GM10248 (cell line): ENCODE measurements at regions not wholly inside any gene's neighbourhood (a gene's known extent, or its start where the extent isn't known, plus 50 kb on each side); places are given as distances from the start of the nearest gene placed in this dataset.

ENCODE experiments used
- CTCF ChIA-PET: fragments of 300-600 bp; sonication (Branson Sonifier 250); formaldehyde crosslinking; extraction: SDS; loops from one replicate; lab custom pipeline; 2021; ENCODE audit warnings: antibody characterized with exemption; lab: Yijun Ruan, JAX
- POLR2A ChIA-PET: fragments of 350-650 bp; sonication (Branson Sonifier 250); formaldehyde crosslinking; extraction: SDS; loops from one replicate; lab custom pipeline; 2020; ENCODE audit warnings: antibody characterized with exemption; lab: Yijun Ruan, JAX
- DNase-seq: peaks from one replicate; pipeline ENCODE4 v3.0.0; 2012; ENCODE audit errors: extremely low spot score
- CTCF ChIP-seq: IDR thresholded peaks from 2 replicates; pipeline ENCODE4 v1.5.1; 2012; ENCODE audit warnings: mild to moderate bottlenecking, low read depth; ENCODE audit errors: extremely low read depth, missing control alignments, control extremely low read depth

DNA sequence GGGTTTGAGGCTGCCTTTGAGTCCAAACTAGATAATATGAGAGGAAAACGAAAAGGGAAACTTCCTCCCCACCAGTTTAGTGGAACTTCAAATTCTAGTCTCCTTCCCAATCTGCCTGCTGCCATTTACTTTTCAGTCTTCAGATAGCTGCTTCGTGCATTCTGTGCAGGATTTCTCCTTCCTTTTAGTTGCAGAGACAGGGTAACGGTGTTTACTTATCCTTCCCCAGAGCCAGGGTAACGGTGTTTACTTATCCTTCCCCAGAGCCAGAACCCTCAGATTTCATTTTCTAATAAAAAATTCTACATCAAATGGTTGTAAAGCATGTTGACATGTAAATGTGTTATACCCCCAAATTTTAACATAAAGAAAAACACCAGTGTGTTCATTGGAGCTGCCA is 282.6 kb downstream of the VPS13C start:
- ChIA-PET POLR2A (no interaction called here), CTCF (no interaction called here)
- DNase-seq: no peak
- TF ChIP-seq CTCF: no peak

GRCh38 chr15:61769557-61769956 is 290.7 kb downstream of the VPS13C start:
- DNase-seq: no peak
- POLR2A ChIA-PET: no interaction called here
- CTCF ChIA-PET: interaction anchor here (1.0 to 1.3 kb wide), 2 partner anchors 65 to 66 kb away, joined by 3 read pairs; no protein-coding TSS in a partner anchor
- TF ChIP-seq CTCF: no peak

GRCh38 chr15:61768131-61768530 is 292.1 kb downstream of the VPS13C start:
- ChIA-PET POLR2A (no interaction called here), CTCF (interaction anchor here (0.8 kb wide), 1 partner anchor 36 kb away, joined by 3 read pairs; no protein-coding TSS in a partner anchor)
- TF ChIP-seq CTCF: no peak
- DNase-seq: no peak

DNA sequence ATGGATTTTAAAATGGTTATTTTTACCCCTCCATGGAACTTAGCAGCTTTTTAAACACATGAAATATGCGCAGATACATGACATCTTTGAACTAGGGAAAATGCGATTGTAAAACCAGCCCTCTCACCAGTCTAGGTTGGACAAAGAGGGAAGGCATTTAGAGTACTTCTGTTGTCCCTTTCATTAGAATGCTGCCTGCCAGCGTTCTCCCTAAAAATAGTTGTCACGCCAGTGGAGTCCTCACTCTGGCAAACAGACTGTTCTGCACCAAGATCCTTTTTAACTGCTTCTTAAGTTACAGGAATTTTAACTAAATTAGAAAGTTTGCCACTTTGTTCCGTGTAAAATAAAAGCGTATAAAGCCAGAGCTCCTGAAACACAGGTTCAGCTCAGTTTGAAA is 295.3 kb downstream of the VPS13C start:
- no peak for TF ChIP-seq CTCF
- POLR2A ChIA-PET: no interaction called here
- DNase-seq: no peak
- CTCF ChIA-PET: no interaction called here

GRCh38 chr15:61764141-61764540 is 296.1 kb downstream of the VPS13C start:
- no peak for DNase-seq
- CTCF ChIA-PET: no interaction called here
- POLR2A ChIA-PET: no interaction called here
- no peak for TF ChIP-seq CTCF

DNA sequence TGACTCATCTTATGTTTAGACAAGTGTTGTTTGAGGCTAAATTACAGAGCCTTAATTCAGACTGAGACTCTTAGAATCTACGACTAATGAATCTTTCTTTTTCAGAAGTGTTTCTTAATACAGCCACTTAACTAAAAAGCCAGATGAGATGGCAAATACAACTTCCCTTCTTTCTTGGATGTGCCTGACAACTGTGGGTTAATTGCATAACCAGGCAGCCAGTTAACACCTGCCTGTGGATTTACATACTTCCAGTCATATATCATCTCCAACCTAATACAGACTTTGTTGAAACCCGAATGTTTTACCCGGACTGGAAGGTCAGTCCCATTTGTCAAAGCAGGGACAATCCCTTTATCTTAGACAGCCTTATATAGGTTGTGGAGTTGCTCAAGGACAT is 297.6 kb downstream of the VPS13C start:
- TF ChIP-seq CTCF: no peak
- ChIA-PET POLR2A (no interaction called here), CTCF (no interaction called here)
- no peak for DNase-seq

DNA sequence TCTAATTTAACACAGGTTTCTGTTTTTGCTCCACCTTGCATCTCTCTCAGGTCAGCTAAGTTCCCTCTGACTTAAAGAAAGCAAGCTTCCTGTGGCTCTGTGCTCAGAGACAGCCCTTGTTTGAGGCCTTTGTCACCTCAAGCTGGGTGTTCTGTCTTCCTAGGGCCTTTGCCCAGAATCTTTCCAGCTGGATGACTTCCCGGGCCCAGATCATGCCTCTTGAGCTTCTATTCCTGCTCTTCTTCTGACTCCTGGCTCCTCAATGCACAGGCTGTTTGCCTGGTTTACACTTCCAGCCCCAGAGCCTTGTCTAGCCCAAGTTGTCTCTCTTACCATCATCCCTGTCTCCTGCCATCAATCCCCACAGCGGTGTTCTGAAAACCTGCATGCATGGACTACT is 300.6 kb downstream of the VPS13C start:
- no peak for DNase-seq
- no peak for TF ChIP-seq CTCF
- ChIA-PET CTCF (no interaction called here), POLR2A (no interaction called here)
